Kidney (tissue), 13 donors: ENCODE measurements at regions not wholly inside any gene's neighbourhood (a gene's known extent, or its start where the extent isn't known, plus 50 kb on each side); places are given as distances from the start of the nearest gene placed in this dataset.

Source experiments
- DNase-seq, 5 donors: peaks; one replicate each; pipeline ENCODE4 v3.0.0-alpha.2; 2013 to 2020
- FAIRE-seq: peaks from 2 replicates; lab custom pipeline; 2012; peaks lifted over from hg19 to GRCh38; lab: Jason Lieb, UNC
- H3K27ac ChIP-seq, 2 donors: one replicate each; pipeline ENCODE4 v1.7.0; 2013; ENCODE audit warnings: low read depth in 2 of 2, low read length in 2 of 2, inconsistent platforms in 1 of 2
- H3K27me3 ChIP-seq: one replicate; pipeline ENCODE4 v1.7.1; 2013; ENCODE audit warnings: low read length, inconsistent platforms; ENCODE audit not compliant: control insufficient read depth, insufficient read depth
- H3K36me3 ChIP-seq, 3 donors: one replicate each; pipeline versions ENCODE4 v1.7.0 to v1.7.1; 2013; ENCODE audit warnings: low read length in 3 of 3, control low read depth in 1 of 3, inconsistent platforms in 1 of 3; ENCODE audit not compliant: insufficient read depth in 3 of 3, control insufficient read depth in 2 of 3
- H3K4me1 ChIP-seq, 3 donors: one replicate each; pipeline versions ENCODE4 v1.7.0 to v1.7.1; 2013; ENCODE audit warnings: low read length in 3 of 3, inconsistent platforms in 1 of 3, low read depth in 1 of 3; ENCODE audit not compliant: control insufficient read depth in 2 of 3, insufficient read depth in 2 of 3
- H3K4me3 ChIP-seq, 3 donors: one replicate each; pipeline versions ENCODE4 v1.7.0 to v1.8.1; 2013; ENCODE audit warnings: low read length in 3 of 3, control low read depth in 1 of 3, inconsistent platforms in 1 of 3
- H3K9ac ChIP-seq, 3 donors: one replicate each; pipeline versions ENCODE4 v1.7.0 to v1.7.1; 2013; ENCODE audit warnings: low read length in 3 of 3, control low read depth in 1 of 3, inconsistent platforms in 1 of 3
- H3K9me3 ChIP-seq, 3 donors: one replicate each; pipeline versions ENCODE4 v1.7.0 to v1.7.1; 2013; ENCODE audit warnings: low read length in 3 of 3, control low read depth in 1 of 3, inconsistent platforms in 1 of 3; ENCODE audit not compliant: control insufficient read depth in 2 of 3, insufficient read depth in 1 of 3
- CTCF ChIP-seq: IDR thresholded peaks from 3 replicates; pipeline ENCODE4 v1.5.1; 2012; ENCODE audit warnings: mild to moderate bottlenecking, moderate library complexity, borderline replicate concordance; ENCODE audit not compliant: insufficient read depth; ENCODE audit errors: extremely low read depth
- intact Hi-C: fragments of 100-400 bp; cut with DNase I; formaldehyde crosslinking; loops from one replicate; pipeline ENCODE4 v1.11.1; 2022
- donor health status: control.
- donor health status: control.
- donor health status: control.
- donor health status: control.
- donor health status: control.
- donor health status: DM: yes; HTN: yes; CAD: no.
- donor health status: Normal renal cell carcinoma (clear cell type).

DNA sequence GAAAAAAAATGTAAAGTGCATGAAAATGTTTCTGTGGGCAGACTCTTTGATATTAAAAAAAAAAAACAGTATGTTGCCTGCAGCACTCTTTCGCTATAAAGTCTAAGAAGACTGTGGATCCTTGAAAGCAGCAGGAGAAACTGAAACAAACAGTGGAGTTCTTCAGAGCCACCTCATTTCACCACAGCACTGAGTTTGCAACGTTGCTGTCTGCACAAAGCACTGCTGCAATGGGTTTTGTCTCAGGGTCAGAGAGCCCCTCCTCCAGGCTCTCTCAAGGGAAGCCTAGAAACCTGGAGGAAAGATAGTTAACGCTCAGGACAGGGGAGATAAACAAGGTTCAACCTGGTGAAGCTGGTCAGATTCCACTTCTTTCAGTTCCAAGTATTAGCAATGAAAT, 248.7 kb downstream of the EFNB2 start:
- DNase-seq = no peak
- TF ChIP-seq CTCF = no peak
- H3K9me3 ChIP-seq = peaks cover 0 to 5% (median 0%) of the 10 kb centered on the region in 3 donors
- no peak for FAIRE-seq
- H3K27ac ChIP-seq = no peak overlapping the region
- no peaks in the 10 kb centered on the region for H3K36me3 ChIP-seq
- no peak overlapping the region for H3K4me3 ChIP-seq
- no peak overlapping the region for H3K9ac ChIP-seq
- H3K4me1 ChIP-seq = no peaks in the 10 kb centered on the region
- intact Hi-C loops = no loop called here
- H3K27me3 ChIP-seq = no peaks in the 10 kb centered on the region

GRCh38 chr13:106284358-106284757, 251.1 kb downstream of the EFNB2 start:
- H3K4me3 ChIP-seq = no peak overlapping the region
- H3K9ac ChIP-seq = no peak overlapping the region
- no peaks in the 10 kb centered on the region for H3K27me3 ChIP-seq
- no peak for DNase-seq
- FAIRE-seq = no peak
- no peaks in the 10 kb centered on the region for H3K36me3 ChIP-seq
- H3K27ac ChIP-seq = no peak overlapping the region
- TF ChIP-seq CTCF = no peak
- H3K4me1 ChIP-seq = no peaks in the 10 kb centered on the region
- peaks cover 0 to 5% (median 0%) of the 10 kb centered on the region in 3 donors for H3K9me3 ChIP-seq
- intact Hi-C loops = no loop called here

GRCh38 chr13:106281426-106281825, 254.0 kb downstream of the EFNB2 start:
- intact Hi-C loops = no loop called here
- no peak for TF ChIP-seq CTCF
- Histone ChIP-seq H3K9ac (no peak overlapping the region), H3K4me3 (no peak overlapping the region), H3K4me1 (no peaks in the 10 kb centered on the region), H3K27ac (no peak overlapping the region), H3K27me3 (no peaks in the 10 kb centered on the region), H3K36me3 (no peaks in the 10 kb centered on the region), H3K9me3 (peaks cover 0 to 5% (median 0%) of the 10 kb centered on the region in 3 donors)
- DNase-seq (no peak), FAIRE-seq (no peak)

- no peak for TF ChIP-seq CTCF
- Histone ChIP-seq H3K9me3 (peaks cover 0 to 5% (median 0%) of the 10 kb centered on the region in 3 donors), H3K4me3 (no peak overlapping the region), H3K27me3 (no peaks in the 10 kb centered on the region), H3K27ac (no peak overlapping the region), H3K9ac (no peak overlapping the region), H3K36me3 (no peaks in the 10 kb centered on the region), H3K4me1 (no peaks in the 10 kb centered on the region)
- intact Hi-C loops = no loop called here
- DNase-seq = no peak
- no peak for FAIRE-seq
These were observed 257.8 kb downstream of the EFNB2 start for GRCh38 chr13:106277484-106278154.
